ENCODE measurements at regions not wholly inside any gene's neighbourhood (a gene's known extent, or its start where the extent isn't known, plus 50 kb on each side); places are given as distances from the start of the nearest gene placed in this dataset.

GRCh38 chr5:142474431-142475094 is 149.7 kb upstream of the SPRY4 start:
- DNase-seq = no peak

DNA sequence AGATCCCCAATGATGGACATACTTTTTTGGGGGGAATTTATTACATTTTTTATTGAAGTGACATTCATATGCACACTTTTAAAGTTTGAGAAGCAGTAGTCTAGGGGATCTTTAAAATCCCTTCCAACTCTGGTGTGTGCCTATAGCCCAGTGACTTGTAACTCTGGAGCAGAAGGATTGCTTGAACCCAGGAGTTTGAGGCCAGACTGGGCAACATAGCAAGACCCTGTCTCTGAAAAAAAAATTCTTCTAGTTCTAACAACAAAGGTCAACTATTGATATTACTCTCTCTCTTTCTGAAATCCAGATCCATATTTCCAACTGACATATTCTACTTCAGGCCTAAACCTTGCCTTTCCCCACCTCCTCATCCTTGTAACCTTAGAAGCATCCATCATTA is 148.2 kb upstream of the SPRY4 start:
- DNase-seq = no peak

DNA sequence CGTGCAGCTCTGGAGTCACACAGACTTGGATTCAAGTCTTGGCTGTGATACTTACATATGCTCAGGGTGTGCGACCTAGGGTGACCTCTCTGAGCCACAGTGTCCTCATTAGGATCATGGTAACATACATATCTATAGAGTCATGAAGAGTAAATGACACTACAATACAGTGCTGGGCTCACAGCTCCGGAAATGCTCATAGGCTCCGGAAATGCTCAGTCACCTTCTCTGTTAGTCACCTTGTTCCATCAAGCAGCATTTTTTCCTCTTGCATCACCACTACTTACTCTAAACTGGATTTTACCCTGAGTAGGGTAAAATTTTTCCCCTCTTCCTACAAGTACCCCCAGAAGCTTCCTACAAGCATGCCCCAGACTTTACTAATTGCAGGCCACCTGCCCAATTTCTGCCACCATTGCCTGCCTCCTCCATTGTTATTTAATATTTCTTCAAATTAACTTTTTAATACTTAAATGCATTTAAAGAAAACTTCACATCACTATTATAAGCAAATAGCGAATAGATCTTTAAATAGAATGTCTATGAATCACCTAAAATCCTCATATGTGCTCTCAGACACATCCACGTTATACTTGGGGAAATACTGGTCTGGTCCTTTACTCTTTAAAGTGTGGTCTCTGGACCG is 147.6 kb upstream of the SPRY4 start:
- DNase-seq = no peak

DNA sequence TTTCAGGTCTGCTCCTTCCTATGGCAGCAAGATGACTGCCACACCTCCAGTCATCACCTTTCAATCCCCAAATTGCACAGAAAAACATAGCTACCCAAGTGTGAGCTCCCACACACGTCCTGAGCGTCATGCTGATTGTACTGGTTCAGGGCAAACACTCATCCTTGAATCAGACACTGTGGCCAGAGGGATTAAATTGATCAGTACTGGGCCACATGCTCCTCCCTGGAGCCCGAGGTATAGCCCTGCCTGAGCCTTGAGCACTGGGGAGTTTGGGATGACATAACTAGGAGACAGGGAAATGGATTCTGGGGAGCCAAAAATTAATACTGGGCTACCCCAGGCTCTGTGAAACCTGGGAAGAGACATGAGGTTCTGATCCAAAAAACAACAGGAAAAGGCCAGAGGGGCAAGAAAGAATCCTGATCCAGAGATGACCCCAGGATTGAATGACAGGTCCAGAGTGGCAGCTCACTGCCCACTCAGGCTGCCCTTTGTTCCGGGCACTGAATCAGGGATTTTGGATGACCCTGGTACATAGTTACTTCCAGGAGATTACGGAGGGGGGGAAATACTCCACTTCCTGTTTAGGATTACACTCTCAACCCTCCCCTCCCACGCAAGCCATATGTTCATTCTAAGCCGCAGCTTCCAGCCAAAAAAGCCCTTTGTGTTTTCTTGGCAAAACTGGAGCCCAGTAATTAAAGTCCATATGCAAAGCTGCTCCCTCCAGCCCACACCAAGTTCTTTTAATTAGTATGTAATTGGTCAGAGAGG is 141.6 kb upstream of the SPRY4 start:
- peak; percentile 18 for DNase-seq

GRCh38 chr5:142465476-142465875 is 140.7 kb upstream of the SPRY4 start:
- DNase-seq = no peak

- DNase-seq = no peak
These were observed 139.1 kb upstream of the SPRY4 start for GRCh38 chr5:142463904-142464303.

- DNase-seq = no peak
These were observed 136.3 kb upstream of the SPRY4 start for GRCh38 chr5:142461028-142461590.

- DNase-seq = no peak
These were observed 134.4 kb upstream of the SPRY4 start for GRCh38 chr5:142459209-142459608.

GRCh38 chr5:142455856-142456255 is 131.0 kb upstream of the SPRY4 start:
- DNase-seq = no peak

DNA sequence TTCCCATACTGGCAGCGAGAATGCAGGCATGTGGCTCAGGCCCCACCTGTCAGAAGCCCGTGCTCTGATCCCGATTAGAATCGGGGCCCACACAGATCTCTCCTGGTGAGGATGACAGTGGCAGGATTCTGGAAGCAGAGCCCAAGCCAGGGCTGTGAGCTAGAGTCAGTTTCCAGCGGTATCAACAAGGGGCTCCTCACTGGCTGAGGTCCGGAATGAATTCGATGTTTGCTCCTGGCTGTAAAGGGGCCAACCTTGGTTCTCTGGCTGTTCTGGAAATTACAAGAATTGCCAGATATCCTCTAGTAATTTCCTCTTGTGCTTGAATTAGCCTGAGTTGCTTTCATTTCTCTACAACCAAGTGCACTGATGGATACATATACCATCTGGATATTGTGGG is 129.1 kb upstream of the SPRY4 start:
- DNase-seq = no peak

DNA sequence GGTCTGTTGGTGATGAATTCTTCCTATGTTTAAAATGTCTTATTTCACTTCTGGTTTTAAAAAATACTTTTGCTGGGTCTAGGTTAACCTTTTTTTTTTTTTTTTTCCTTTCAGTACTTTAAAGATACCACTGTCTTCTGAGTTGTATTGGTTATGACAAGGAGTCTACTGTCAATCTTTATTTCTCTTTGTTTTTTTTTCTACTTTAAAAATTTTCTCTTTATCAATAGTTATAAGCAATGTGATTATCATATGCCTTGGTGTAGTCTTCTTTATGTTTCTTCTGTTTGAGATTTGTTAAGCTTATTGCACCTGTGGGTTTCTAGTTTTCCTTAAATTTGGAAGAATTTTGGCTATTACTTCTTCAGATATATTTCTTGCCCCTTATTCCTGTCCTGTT is 125.6 kb upstream of the SPRY4 start:
- DNase-seq = no peak

- DNase-seq = no peak
These were observed 123.1 kb upstream of the SPRY4 start for GRCh38 chr5:142447887-142448286.

GRCh38 chr5:142446960-142447279 is 122.1 kb upstream of the SPRY4 start:
- no peak for DNase-seq

GRCh38 chr5:142446131-142446959 is 121.5 kb upstream of the SPRY4 start:
- DNase-seq = no peak

DNA sequence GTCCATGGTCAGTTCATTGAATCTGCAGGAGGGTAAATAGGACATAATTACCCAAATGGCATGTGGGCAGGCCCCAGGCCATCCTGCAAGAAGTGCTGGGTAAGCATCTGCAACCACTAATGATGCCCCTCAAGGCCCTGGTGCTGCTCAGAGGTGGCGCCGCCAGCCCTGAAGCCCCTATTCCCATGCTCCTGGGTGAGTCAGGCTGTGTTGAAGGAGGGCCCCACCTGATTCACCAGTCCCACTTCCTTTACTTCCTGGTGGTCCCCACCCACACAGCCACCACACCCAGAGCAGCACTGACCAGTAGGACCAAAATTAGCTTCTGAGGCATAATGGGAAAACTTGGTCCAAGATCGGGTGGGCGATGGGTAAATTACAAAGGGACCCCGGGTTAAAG is 120.4 kb upstream of the SPRY4 start:
- no peak for DNase-seq

- no peak for DNase-seq
These were observed 116.8 kb upstream of the SPRY4 start for GRCh38 chr5:142441616-142442015.

DNA sequence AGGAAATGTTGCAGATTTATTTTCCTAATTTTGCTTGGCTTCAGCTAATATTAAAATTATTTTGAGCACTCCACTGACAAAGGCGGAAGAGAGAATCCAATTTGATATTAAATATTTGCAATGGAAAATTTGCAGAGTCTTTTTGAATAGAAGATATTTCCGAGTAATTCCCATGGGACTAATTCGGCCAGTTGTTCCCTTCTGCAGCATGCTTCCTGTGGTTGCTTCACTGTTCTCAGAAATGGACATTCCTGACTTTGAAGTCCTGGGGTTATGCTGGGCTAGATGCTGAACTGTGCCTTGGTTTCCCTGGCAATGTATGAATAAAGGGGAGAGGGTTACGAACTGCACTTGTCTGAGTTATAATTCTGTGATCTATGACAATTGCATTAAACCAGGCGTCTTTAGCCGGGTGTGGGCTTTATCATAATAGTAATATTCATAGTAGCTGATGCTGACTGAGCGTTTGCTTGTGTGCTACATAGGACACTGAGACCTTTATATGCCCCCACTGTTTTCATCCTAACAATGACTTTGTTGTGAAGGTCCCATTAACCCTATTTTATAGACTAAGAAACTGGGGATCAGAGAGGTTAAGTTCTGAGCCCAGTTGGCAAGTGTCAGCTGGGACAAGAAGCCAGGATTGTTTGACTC is 114.5 kb upstream of the SPRY4 start:
- DNase-seq = no peak

DNA sequence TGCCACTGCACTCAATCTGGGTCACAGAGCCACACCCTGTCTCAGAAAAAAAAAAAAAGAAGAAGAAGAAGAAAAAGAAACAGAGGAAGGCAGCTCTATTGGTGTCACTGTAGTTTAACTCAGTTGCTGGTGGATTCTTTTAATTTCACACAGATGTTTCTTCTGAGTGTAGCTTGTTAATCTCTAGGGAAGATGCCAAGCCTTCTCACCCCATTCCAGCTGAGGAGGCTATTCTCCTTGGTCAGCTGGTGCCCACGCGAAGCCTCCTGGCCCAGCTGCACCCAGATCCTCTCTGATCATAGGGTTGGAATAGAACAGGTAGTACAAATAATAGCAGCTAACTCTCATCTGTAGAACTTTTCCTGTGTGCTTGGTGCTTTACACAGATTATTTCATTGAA is 113.8 kb upstream of the SPRY4 start:
- DNase-seq = no peak

DNA sequence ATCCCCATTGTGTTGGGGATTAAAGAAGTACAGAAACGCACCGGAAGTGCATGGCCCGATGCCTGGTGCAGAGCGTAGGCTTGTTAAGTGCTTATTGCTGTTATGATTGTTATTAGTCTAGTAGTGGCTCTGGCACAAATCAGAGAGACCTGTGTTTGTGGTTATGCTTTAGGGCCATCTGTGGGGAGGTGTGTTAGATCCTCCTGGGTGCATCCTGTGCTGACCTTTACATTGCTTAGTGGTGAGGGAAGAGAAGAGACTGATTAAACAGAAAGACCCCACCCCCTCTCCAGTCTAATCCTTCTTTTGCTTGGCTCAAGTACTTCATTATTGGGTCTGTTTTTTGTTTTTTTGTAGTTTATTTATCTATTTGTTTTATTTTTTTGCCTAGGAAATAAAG is 112.7 kb upstream of the SPRY4 start:
- DNase-seq = no peak

GRCh38 chr5:142435410-142436115 is 110.7 kb upstream of the SPRY4 start:
- no peak for DNase-seq

DNA sequence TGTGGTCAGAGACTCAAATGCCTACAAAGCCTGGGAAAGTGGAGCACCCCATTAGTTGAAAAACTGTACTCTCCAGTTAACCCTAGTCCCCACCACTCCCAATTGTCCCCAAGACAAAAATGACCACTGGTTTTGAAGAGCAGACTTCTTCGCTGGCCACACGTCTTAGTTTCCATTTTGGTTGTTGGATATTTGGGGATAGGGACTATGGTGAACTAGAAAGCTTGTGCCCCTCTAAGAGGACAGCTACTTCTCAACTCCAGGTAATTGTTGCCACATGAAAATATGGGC is 109.4 kb upstream of the SPRY4 start:
- no peak for DNase-seq
